Astrocyte of the cerebellum (primary cell): ENCODE measurements at regions not wholly inside any gene's neighbourhood (a gene's known extent, or its start where the extent isn't known, plus 50 kb on each side); places are given as distances from the start of the nearest gene placed in this dataset.

ENCODE experiments used
- DNase-seq: peaks from one replicate; pipeline ENCODE4 v3.0.0-alpha.2; 2011; ENCODE audit warnings: low read depth
- H3K4me3 ChIP-seq: 2 replicates; pipeline ENCODE4 v1.5.1; 2011; ENCODE audit warnings: mild to moderate bottlenecking, low read depth, low read length, moderate library complexity
- in situ Hi-C: cut with HindIII; loops from 2 replicates; pipeline ENCODE4 v1.10.0; 2017; ENCODE audit warnings: low sequenced_read_pairs
- TF ChIP-seq, protein P1 (sequence below): IDR thresholded peaks from 2 replicates; pipeline ENCODE4 v1.5.1; 2012; ENCODE audit warnings: low read length, low read depth, moderate library complexity, mild to moderate bottlenecking; ENCODE audit errors: missing control alignments

DNA sequence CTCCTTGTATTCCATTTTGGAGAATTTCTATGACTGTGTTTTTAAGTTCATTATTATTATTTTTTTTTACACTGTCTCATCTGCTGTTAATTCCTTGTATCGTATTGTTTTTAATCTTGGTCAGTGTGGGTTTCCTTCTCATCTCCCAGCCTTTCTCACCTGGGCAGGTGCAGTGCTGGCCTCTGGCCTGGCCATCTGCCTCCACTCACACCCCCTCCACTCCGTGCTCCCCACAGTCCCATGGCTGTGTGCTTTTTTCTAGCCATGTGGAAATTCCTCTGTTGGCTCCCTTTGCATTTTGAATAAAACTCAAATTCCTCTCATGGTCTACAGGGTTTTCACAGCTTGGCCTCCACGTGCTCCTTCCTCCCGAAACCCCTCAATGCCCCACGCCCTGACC is 50.3 kb upstream of the LINC01488 start:
- DNase-seq, result no peak
- H3K4me3 ChIP-seq, result no peak overlapping the region
- TF ChIP-seq, protein P1, sequence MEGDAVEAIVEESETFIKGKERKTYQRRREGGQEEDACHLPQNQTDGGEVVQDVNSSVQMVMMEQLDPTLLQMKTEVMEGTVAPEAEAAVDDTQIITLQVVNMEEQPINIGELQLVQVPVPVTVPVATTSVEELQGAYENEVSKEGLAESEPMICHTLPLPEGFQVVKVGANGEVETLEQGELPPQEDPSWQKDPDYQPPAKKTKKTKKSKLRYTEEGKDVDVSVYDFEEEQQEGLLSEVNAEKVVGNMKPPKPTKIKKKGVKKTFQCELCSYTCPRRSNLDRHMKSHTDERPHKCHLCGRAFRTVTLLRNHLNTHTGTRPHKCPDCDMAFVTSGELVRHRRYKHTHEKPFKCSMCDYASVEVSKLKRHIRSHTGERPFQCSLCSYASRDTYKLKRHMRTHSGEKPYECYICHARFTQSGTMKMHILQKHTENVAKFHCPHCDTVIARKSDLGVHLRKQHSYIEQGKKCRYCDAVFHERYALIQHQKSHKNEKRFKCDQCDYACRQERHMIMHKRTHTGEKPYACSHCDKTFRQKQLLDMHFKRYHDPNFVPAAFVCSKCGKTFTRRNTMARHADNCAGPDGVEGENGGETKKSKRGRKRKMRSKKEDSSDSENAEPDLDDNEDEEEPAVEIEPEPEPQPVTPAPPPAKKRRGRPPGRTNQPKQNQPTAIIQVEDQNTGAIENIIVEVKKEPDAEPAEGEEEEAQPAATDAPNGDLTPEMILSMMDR, result no peak
- in situ Hi-C loops, result no loop called here
